ENCODE measurements at regions not wholly inside any gene's neighbourhood (a gene's known extent, or its start where the extent isn't known, plus 50 kb on each side); places are given as distances from the start of the nearest gene placed in this dataset.

- no peak for TF ChIP-seq CTCF (IDR thresholded peaks at IDR 0.05)
- no peak for TF ChIP-seq POLR2A (IDR thresholded peaks at IDR 0.05)
These were observed 866.0 kb downstream of the CBLN2 start for GRCh38 chr18:71678144-71678543.
